ENCODE measurements at regions not wholly inside any gene's neighbourhood (a gene's known extent, or its start where the extent isn't known, plus 50 kb on each side); places are given as distances from the start of the nearest gene placed in this dataset.

DNA sequence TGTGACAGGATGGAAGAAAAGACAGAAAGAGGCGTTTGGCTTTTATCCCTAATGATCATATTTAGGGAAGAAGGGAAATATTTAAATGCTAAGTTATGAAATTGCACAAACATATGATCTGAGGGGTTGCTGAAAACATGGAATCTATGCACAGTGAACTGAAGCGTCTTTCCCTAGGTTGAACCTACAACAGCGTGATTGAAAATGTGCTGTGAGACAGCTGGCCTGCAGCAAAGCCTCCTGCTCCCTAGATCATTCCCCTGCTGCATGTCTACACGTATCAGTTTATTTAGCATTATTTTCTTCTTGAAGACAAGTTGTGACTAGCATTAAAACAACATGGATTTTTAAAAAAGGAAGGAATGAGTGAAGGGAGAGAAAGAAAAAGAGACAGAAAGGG lies 272.5 kb upstream of the TRAM1L1 start:
- Histone ChIP-seq H3K4me3 (ENCODE audit: low read depth in 2 of 2, low read length in 1 of 2) (no peak overlapping the region), H3F3A (replicated peaks; ENCODE audit: insufficient read depth) (no peaks in the 10 kb centered on the region), H3K36me3 (replicated peaks in 1 of 2; ENCODE audit: control insufficient read depth in 1 of 2, insufficient read depth in 2 of 2, low read length in 1 of 2) (no peaks in the 10 kb centered on the region), H3K4me1 (ENCODE audit: control insufficient read depth in 1 of 2, insufficient read depth in 2 of 2, low read depth in 1 of 2, low read length in 1 of 2) (peaks cover 0 to 2% of the 10 kb centered on the region in 2 experiments; a peak in 1 of 4 replicates), H3K9ac (no peak overlapping the region), H3K9me2 (no peaks in the 10 kb centered on the region), H3K27me3 (ENCODE audit: insufficient read depth) (no peaks in the 10 kb centered on the region), H3K9me3 (no peaks in the 10 kb centered on the region), H3K79me2 (ENCODE audit: insufficient read depth) (no peaks in the 10 kb centered on the region), H2AFZ (ENCODE audit: low read depth) (no peak overlapping the region), H3K4me2 (no peak overlapping the region), H4K20me1 (ENCODE audit: insufficient read depth) (no peaks in the 10 kb centered on the region), H3K27ac (ENCODE audit: low read depth in 2 of 2, low read length in 1 of 2) (no peak overlapping the region)
- ChIA-PET POLR2A (no interaction called here), CTCF (no interaction called here)
- WGBS (ENCODE audit: low lambda C conversion rate): 62% methylated on average over 4 of the region's 4 CpGs
- TF ChIP-seq, protein P1, sequence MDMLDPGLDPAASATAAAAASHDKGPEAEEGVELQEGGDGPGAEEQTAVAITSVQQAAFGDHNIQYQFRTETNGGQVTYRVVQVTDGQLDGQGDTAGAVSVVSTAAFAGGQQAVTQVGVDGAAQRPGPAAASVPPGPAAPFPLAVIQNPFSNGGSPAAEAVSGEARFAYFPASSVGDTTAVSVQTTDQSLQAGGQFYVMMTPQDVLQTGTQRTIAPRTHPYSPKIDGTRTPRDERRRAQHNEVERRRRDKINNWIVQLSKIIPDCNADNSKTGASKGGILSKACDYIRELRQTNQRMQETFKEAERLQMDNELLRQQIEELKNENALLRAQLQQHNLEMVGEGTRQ (IDR thresholded peaks at IDR 0.05; ENCODE audit: borderline replicate concordance, low read depth, low read length): no peak
- TF ChIP-seq, protein P2, sequence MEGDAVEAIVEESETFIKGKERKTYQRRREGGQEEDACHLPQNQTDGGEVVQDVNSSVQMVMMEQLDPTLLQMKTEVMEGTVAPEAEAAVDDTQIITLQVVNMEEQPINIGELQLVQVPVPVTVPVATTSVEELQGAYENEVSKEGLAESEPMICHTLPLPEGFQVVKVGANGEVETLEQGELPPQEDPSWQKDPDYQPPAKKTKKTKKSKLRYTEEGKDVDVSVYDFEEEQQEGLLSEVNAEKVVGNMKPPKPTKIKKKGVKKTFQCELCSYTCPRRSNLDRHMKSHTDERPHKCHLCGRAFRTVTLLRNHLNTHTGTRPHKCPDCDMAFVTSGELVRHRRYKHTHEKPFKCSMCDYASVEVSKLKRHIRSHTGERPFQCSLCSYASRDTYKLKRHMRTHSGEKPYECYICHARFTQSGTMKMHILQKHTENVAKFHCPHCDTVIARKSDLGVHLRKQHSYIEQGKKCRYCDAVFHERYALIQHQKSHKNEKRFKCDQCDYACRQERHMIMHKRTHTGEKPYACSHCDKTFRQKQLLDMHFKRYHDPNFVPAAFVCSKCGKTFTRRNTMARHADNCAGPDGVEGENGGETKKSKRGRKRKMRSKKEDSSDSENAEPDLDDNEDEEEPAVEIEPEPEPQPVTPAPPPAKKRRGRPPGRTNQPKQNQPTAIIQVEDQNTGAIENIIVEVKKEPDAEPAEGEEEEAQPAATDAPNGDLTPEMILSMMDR (IDR thresholded peaks at IDR 0.05): no peak
- no peak for DNase-seq

DNA sequence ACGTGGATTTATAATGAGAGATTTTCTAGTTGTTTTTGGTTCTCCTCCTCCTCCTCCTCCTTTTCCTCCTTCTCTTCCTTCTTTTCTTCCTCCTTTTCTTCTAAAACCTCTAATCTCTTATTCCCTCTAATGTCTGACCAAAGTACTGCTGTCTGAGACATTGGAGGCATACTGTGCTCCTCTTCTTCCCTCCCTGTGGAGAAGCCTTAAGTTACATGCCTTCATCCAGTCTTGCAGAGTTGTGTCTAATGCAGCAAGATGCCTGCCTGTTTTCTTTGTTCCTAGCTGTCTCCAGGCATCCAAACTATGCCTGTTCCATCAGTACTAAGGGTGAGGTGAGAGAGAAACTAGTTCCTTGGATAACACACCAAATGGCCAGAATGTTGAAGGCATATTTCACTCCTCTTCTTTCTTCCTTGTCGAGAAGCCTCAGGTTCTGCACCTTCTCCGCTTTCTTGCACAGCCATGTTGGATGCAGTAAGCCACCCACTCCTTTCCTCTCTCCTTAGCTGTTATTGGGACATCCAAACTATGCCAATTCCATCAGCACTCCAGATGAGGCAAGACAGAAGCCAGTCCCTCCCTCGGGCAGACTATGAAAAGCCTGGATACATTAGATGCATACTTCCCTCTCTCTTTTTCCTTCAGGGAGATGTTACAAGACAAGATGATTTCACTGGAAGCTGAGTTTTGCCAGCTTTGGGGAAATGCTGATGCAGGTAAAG lies 285.7 kb upstream of the TRAM1L1 start:
- Histone ChIP-seq H2AFZ (ENCODE audit: low read depth) (no peak overlapping the region), H3K9me2 (no peaks in the 10 kb centered on the region), H3K79me2 (ENCODE audit: insufficient read depth) (no peaks in the 10 kb centered on the region), H3K27me3 (ENCODE audit: insufficient read depth) (no peaks in the 10 kb centered on the region), H3K4me1 (ENCODE audit: control insufficient read depth in 1 of 2, insufficient read depth in 2 of 2, low read depth in 1 of 2, low read length in 1 of 2) (no peaks in the 10 kb centered on the region; a peak in 1 of 4 replicates), H3F3A (replicated peaks; ENCODE audit: insufficient read depth) (no peaks in the 10 kb centered on the region), H3K27ac (ENCODE audit: low read depth in 2 of 2, low read length in 1 of 2) (no peak overlapping the region), H3K36me3 (replicated peaks in 1 of 2; ENCODE audit: control insufficient read depth in 1 of 2, insufficient read depth in 2 of 2, low read length in 1 of 2) (no peaks in the 10 kb centered on the region), H3K9ac (no peak overlapping the region), H3K9me3 (no peaks in the 10 kb centered on the region), H3K4me3 (ENCODE audit: low read depth in 2 of 2, low read length in 1 of 2) (no peak overlapping the region), H4K20me1 (ENCODE audit: insufficient read depth) (no peaks in the 10 kb centered on the region), H3K4me2 (no peak overlapping the region)
- no peak for DNase-seq
- ChIA-PET POLR2A (no interaction called here), CTCF (interaction anchor here (1.3 kb wide), 1 partner anchor 22 kb away, joined by 3 read pairs; no protein-coding TSS in a partner anchor)
- WGBS (ENCODE audit: low lambda C conversion rate): 59% methylated on average over 4 of the region's 4 CpGs
- TF ChIP-seq GABPA (IDR thresholded peaks at IDR 0.05; ENCODE audit: low read depth) (no peak), MEF2A (IDR thresholded peaks at IDR 0.05; ENCODE audit: borderline replicate concordance, low read depth) (no peak), TAF1 (IDR thresholded peaks at IDR 0.05; ENCODE audit: borderline replicate concordance, low read depth, low read length) (no peak), MXI1 (IDR thresholded peaks at IDR 0.05; ENCODE audit: low read depth, low read length) (no peak), TCF12 (IDR thresholded peaks at IDR 0.05) (no peak), NRF1 (IDR thresholded peaks at IDR 0.05; ENCODE audit: low read depth, low read length) (no peak), RFX5 (IDR thresholded peaks at IDR 0.05; ENCODE audit: low read length) (no peak), RXRA (IDR thresholded peaks at IDR 0.05; ENCODE audit: borderline replicate concordance, low read depth) (no peak), FOXM1 (IDR thresholded peaks at IDR 0.05; ENCODE audit: low read depth) (no peak), NFIC (IDR thresholded peaks at IDR 0.05; ENCODE audit: borderline replicate concordance) (no peak), EZH2phosphoT487 (IDR thresholded peaks at IDR 0.05; ENCODE audit: borderline replicate concordance, low read depth) (no peak), POLR2AphosphoS5 (IDR thresholded peaks at IDR 0.05; ENCODE audit: low read depth, low read length) (no peak)
- TF ChIP-seq, protein P3, sequence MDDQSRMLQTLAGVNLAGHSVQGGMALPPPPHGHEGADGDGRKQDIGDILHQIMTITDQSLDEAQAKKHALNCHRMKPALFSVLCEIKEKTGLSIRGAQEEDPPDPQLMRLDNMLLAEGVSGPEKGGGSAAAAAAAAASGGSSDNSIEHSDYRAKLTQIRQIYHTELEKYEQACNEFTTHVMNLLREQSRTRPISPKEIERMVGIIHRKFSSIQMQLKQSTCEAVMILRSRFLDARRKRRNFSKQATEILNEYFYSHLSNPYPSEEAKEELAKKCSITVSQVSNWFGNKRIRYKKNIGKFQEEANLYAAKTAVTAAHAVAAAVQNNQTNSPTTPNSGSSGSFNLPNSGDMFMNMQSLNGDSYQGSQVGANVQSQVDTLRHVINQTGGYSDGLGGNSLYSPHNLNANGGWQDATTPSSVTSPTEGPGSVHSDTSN (IDR thresholded peaks at IDR 0.05): no peak
- TF ChIP-seq, protein P4, sequence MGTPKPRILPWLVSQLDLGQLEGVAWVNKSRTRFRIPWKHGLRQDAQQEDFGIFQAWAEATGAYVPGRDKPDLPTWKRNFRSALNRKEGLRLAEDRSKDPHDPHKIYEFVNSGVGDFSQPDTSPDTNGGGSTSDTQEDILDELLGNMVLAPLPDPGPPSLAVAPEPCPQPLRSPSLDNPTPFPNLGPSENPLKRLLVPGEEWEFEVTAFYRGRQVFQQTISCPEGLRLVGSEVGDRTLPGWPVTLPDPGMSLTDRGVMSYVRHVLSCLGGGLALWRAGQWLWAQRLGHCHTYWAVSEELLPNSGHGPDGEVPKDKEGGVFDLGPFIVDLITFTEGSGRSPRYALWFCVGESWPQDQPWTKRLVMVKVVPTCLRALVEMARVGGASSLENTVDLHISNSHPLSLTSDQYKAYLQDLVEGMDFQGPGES (IDR thresholded peaks at IDR 0.05; ENCODE audit: low read depth, low read length): no peak
- TF ChIP-seq, protein P5, sequence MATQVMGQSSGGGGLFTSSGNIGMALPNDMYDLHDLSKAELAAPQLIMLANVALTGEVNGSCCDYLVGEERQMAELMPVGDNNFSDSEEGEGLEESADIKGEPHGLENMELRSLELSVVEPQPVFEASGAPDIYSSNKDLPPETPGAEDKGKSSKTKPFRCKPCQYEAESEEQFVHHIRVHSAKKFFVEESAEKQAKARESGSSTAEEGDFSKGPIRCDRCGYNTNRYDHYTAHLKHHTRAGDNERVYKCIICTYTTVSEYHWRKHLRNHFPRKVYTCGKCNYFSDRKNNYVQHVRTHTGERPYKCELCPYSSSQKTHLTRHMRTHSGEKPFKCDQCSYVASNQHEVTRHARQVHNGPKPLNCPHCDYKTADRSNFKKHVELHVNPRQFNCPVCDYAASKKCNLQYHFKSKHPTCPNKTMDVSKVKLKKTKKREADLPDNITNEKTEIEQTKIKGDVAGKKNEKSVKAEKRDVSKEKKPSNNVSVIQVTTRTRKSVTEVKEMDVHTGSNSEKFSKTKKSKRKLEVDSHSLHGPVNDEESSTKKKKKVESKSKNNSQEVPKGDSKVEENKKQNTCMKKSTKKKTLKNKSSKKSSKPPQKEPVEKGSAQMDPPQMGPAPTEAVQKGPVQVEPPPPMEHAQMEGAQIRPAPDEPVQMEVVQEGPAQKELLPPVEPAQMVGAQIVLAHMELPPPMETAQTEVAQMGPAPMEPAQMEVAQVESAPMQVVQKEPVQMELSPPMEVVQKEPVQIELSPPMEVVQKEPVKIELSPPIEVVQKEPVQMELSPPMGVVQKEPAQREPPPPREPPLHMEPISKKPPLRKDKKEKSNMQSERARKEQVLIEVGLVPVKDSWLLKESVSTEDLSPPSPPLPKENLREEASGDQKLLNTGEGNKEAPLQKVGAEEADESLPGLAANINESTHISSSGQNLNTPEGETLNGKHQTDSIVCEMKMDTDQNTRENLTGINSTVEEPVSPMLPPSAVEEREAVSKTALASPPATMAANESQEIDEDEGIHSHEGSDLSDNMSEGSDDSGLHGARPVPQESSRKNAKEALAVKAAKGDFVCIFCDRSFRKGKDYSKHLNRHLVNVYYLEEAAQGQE (IDR thresholded peaks at IDR 0.05; ENCODE audit: low read depth, low read length): no peak
- TF ChIP-seq, protein P1 (IDR thresholded peaks at IDR 0.05; ENCODE audit: borderline replicate concordance, low read depth, low read length): no peak

Measured in SK-N-SH (cell line).